NCI-H187 treated with DMSO at 0.1 percent for 48 hours (cell line): ENCODE measurements at regions not wholly inside any gene's neighbourhood (a gene's known extent, or its start where the extent isn't known, plus 50 kb on each side); places are given as distances from the start of the nearest gene placed in this dataset.
"Not testable (repeated sequence)": the region's sequence is repeated elsewhere in the genome, so short reads cannot be mapped to it uniquely, and the experiment has no call there.

ENCODE experiments used
- DNase-seq: peaks from one replicate; lab custom pipeline; 2025; lab: John Stamatoyannopoulos, UW

DNA sequence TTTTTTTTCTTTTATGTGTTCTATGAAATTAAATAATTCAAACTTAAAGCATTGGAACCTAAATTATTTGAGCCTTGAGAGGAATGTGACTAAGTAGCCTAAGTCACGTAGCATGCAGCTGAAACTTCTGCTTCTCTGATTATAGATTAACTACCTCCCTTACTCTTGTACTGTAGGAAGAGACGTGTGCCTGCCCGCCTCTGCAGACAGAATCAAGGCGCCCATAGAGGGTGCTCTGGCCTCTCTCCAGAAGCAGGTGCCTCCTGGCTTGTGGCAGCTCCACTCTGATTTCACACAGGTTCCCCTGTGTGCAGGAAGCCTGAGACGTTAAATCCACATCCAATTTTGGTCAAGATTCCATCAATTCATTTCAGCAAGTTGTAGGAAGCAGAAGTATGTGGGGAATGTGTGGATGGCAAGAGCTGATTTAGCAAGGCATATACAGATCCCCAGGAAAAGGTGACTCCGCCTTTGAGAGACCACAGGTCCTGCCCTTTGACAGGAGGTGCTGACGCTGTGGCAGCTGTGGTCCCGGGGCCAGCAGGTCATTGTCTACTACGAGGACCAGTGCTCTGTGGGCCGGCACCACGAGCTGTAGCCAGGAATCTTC lies 1418.8 kb downstream of the CDH11 start:
- DNase-seq = no peak

DNA sequence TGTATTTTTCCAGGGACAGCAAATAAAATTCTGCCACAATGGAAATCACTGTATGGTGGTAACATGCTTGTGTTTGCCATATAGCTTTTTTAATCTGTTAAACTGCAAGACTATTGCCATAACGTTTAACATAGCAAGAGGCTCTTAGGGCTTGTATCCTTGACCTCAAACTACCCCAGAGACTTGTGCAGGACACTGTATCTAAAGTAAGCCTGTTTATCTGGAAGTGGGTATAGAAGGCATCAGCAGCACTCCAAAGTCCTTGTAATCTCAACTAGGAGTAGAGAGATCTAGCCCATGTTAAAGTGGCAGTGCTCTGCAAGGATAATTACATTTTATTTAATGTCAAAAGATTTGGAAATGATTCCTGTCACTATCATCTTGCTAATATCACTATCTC lies 1424.1 kb downstream of the CDH11 start:
- no peak for DNase-seq

DNA sequence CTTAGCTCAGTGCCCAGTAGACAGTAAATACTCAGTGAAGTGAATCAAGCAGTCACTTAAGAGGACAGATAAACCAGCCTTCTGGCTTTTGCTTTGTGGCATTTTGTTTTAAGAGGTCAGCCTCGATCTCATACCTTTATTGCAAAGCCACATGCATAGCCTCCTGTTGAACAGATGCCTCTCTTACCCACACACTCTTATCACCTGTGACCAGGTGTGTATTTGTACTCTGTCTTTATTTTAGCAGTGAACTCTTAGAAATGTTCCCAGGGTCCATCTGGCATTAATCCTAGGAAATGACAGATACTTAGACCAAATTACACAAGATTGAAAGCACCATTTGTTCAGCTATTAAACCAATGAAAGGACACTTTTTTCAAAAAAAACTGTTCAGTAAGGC lies 1426.5 kb downstream of the CDH11 start:
- DNase-seq = no peak

DNA sequence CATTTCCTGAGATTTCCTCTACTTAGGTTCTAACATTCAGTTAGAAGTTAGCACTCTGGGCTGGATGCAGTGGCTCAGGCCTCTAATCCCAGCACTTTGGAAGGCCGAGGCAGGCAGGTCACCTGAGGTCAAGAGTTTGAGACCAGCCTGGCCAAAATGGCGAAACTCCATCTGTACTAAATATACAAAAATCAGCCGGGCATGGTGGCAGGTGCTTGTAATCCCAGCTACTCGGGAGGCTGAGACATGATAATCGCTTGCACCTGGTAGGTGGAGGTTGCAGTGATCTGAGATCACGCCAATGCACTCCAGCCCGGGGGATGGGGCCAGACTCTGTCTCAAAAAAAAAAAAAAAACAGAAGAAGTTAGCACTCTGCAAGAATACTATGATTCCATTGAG lies 1430.9 kb downstream of the CDH11 start:
- no peak for DNase-seq

DNA sequence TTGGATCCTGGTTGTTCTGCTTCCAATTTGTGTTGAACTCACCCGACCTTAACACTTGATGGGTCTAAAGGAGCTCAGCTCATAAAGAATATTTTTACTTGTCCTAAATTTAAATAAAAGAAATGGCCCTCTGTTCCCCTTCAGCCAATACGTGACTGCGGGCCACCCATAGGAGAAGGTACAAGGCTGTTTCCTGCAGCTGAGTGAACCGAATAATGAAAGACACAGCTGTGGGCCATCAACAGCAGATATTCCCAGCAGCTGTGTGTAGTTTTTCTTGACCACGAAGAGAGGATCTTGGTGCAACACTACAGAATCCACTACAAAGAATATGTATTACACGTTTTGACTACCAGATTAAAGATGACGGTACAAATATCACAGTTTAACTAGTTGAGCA lies 1431.6 kb downstream of the CDH11 start:
- no peak for DNase-seq

DNA sequence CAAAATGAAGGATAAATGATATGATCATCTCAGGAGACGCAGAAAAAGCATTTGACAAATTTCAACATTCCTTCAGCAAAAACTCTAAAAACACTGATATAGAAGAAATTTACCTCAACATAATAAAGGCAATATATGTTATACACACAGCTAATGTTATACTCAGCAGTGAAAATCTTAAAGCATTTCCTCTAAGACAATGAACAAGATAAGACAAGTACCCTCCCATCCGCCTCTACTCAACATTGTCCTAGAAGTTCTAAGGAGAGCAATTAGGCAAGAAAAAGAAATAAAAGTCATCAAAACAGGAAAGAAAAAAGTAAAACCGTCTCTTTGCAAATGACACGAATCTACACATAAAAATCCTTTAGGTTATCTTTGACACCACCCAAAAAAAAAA lies 1432.8 kb downstream of the CDH11 start:
- no peak for DNase-seq

DNA sequence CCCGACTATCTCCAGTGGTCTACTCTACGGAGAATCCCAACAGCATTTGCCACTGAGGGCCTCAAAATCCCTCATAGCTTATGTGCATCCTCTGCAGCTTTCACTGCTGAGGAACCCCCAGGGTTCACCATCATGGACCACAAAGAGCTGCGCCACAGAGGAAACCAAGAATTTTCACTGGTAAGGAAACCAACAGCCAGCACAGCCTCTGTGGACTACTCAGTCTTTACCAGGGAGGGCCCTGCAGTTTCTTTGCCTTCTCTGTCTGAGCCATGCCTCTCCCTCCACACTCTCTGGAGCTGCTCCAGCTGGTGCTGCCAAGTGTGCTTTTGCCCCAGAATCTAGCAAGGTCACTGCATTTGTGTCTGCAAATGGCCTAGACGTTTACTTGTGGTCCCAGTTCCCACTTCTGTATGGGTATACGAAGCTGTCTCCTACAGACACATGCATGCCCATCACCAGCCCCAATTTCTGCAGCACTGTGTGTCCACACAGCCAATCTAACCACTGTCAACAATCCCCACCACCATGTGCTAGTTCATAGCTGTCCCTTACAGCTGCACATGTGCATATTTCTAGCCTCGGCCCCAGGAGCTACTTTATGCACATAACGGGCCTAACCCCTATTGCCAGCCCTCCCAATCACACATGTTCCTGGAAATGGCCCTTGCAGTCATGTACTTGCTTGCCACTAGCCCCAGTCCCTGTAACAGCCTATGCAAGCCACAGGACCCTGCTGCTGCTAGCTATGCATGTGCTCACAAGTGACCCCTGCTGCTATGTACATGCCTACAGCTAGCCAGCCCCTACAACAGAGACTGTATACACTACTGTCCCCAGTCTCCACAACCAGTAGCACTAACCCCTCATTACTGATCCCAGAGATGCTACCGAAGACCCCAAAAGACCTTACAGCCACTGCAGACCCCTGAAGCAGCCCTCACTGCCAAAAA lies 1437.4 kb downstream of the CDH11 start:
- no peak for DNase-seq

DNA sequence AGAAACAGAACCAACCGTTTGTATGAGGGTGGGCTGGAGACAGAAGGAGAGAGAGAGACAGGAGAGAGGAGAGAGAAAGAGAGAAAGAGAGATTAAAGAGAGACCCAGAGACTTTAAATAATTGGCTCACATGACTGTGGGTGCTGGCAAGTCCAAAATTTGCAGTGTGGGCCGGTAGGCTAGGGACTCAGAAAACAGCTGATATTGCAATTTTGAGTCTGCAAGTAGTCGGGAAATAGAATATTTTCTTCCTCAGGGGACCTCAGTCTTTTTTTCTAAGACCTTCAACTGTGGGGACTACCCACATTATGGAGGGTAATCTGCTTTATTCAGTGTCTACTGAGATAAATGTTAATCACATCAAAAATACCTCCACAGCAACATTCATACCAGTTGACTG lies 1439.0 kb downstream of the CDH11 start:
- DNase-seq = no peak

DNA sequence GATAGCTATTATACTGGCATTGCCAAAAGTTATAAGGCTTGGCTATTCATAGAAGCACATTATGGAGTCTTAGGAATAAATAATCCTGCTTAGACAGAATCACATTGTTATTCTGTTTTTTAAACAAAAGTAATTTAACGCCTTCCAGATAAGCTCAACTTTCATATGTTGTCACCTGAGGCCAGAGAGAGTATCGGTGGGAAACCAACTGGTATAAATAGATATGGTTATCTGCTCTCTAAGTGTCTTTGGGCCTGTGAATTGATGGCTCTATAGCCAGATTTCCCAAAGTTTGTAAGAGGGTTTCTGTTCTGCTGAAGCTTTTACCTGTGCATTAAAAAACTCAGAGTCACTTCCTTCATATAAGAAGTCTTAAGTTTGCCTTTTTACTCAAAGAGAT lies 1449.4 kb downstream of the CDH11 start:
- no peak for DNase-seq

DNA sequence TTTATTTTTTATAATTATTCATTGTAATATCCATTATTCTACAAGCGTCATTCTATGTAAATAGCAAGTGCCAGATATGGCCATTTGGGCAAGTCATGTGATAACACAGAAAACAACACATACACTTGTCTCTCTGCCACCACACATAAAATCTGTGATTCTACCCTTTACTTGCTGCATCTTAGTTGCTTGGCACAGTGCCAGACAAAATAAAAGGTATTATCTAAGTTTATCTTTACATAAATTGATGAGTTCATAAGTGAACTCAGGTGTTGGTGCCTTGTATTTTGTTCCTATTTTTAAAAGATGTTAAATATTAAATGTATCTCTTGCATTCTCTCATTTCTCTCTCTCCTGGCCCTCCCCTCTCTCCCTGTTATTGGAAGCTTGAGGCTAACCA lies 1458.7 kb downstream of the CDH11 start:
- DNase-seq = no peak

DNA sequence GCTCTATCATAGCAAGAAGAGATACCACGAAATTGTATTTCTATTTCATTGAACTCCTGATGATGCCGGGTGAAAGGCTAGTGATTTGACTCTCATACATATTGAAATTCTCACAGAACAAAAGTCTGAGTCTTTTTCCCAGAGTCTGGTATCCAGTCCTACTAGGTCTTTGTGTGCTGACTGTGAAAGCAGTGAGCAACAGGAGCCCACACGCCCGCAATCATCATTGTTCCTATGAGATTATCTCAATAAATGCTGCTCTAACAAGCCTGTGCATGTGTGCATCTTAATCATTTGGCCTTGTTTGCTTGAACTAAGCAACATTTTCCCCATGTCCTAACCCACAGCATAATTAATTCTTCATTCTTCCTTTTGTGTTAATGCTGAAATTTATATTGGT lies 1466.0 kb downstream of the CDH11 start:
- no peak for DNase-seq

DNA sequence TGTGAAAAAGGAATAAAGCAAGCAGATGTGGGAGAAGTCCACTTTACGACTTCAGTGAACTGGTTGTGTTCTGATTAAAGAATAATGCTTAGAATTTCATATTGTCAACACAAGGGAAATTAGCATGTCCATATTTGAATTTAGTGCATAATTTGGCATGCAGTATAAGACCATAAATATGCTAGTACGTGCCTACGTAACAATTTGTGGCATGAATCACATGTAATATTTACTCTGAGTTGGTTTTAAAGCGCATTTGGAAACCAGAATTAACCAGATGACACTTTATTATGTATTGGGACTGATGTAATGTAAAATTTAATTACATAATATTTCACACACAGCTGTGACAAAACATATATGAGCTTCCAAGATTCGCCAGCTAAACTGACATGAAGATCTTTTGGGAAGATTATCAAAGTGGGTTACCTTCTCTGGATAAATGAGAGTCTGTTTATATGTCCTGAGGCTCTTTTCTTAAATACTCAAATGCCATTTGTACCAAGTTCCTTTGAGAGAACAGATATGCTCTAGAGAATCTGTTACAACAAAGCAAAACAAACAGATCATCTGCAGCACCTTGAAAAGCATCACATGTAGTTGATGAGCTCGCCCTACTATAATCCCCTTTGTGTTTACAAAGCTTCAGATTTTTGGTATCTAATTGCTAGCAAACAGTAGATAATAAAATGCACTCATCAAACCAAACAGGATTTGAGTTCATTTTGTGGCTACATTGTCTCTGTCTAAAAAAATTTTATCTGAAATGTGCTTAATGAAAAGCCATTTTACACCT lies 1468.6 kb downstream of the CDH11 start:
- no peak for DNase-seq

DNA sequence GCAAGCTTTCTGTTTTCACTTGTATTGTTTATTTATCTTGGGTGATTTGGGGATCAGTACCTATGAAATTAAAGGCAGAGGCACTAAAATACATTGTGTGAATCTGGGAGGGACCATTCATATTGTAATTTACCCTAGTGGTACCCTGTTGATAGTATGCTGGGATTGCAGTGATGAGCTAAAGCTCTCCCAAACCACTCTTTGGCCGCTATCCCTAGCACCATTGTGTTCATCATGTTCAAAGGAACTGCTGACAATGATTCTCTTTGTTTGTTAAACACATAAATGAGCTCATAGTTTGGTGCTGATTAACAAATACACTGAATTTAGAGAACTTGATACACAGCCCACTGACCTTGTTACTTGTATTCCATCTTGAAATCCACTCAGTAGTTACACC lies 1469.8 kb downstream of the CDH11 start:
- no peak for DNase-seq

DNA sequence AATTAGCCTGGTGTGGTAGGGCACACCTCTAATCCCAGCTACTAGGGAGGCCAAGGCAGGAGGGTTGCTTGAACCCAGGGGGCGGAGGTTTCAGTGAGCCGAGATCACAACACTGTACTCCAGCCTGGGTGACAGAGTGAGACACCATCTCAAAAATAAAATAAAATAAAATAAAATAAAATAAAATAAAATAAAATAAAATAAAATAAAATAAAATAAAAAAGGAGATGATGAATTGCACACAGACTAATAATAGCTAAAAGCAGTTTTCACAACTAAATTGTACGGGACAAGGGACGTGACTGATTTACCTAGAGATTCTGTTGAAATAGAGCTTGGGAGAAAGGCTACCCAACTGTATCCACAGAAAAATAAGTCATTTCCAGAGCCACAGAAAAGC lies 1471.3 kb downstream of the CDH11 start:
- no peak for DNase-seq

DNA sequence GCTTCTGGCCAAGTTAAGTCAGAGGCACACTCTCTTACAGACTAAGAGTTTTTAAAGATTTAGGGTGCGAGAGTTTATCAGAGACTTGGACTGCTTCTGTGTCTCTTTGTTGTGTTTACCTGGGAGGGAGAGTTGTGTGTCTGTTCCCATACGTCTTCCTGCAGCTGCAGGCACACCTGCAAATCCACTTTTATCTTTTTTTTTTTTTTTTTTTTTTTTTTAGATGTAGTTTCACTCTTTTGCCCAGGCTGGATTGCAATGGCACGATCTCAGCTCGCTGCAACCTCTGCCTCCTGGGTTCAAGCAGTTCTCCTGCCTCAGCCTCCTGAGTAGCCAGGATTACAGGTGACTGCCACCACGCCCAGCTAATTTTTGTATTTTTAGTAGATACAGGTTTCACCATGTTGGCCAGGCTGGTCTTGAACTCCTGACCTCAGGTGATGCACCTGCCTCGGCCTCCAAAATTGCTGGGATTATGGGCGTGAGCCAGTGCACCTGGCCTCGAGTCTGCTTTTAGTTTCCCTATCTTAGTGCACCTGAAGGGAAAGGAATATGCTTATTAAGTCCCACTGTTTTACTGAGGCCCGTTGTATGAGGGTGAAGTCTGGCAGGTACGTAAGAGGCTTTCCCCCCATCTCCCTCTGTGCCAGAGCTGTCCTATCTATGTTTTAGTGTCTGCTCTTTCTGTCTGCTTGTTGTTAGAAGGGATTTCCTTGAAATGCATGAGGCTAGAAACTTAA lies 1488.0 kb downstream of the CDH11 start:
- DNase-seq = not testable (repeated sequence)

DNA sequence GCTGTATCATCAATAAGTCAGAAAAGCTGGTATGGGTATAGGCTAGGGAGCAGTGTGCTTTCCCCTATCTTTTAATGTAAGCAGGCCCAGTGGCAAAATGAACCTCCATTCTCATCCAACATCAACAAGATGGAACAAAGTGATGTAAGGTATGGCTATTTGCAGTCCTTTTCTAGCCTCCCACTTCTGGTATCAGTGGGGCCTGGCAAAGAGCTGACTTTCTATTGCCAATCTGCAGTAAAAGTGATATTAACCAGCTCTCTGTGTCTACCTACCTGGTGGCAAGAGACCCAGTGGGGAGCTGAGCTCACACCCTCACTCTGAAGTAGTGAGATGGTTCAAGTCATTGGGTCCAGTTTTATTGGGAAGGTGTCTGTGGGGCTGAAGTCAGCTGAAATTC lies 1492.6 kb downstream of the CDH11 start:
- DNase-seq = no peak

DNA sequence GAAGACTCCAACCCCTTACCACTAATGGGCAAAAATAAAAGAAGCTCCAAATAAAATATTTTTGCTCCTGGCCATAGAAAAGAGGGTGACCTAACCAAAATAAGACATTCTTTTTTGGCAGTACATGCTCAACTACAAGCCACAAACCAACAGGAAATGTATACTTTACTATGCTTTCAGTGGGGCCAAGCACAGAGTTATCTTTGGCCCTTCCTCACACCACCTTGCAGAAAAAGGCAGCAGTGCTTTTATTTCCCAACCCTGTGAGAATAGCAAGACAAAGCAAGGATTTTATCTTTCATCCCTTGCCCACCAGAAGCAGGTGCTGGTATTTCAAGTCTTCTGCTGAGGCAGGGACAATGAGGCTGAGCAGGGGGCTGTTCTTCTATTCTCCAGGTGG lies 1493.1 kb downstream of the CDH11 start:
- DNase-seq = no peak

DNA sequence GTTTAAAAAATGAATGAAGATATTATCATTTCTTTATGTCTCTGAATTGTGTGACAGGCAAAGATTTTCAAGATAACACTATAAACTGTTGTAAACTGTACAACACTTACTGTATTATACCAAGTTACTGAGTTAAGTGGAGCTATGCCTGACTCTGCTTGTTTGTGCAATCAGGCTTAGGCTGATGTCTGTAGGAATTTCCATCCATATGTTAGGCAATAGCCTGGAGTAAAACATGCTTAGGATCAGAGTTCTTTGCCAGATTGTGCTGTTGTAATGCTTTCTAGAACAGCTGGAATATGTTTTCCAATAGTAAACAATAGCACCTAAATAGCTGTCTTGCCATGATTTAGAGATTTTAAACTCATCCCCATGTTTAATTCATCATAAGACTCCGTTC lies 1496.7 kb downstream of the CDH11 start:
- DNase-seq = no peak

DNA sequence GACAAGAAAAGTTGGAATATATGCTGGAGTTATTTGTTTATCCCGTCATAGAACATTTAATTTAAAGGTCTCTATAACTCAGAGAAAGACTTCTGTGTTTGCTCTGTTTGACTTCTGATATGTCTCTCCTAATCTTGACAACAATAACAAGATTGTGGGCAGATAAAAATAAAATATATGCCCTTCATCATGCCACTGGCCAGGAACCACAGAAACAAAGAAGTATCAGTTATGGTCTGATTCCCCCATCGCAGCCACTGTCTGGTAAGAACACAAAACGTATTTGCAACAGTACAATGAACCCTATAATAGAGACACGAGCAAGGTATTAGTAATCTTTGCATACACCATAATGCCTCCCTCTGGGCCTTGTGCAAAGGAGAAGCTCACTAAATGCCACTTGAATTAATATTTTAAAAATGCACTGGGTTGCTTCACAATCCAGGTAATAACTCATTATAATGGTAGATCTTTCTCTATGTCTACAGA lies 1498.3 kb downstream of the CDH11 start:
- no peak for DNase-seq

DNA sequence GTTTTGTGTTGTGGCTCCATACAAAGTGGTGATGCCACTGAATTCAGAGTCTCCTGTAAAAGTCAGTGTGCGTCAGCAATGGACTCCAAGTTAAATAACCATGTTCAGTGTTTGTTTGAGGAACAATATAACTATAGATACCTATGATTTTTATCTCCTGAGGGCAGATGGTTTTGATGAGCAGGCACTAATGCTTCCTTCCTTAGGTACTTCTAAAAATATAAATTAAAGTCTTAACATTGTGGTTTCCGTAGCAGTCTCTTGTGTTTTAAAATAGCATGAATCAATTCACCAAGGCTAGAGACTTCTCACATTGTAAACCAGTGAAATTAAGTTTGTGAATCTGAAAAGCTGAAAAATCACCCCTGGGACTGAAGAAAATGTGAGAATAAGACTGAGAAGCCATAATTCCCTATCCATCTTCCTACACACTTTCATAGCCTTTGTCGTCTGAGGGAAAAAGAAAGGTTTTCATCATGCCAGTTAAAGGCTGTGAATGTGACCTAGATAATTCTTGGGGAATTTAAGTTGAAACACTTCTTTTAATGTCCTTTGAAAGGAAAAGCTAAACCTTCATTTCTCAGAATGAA lies 1502.9 kb downstream of the CDH11 start:
- DNase-seq = no peak

DNA sequence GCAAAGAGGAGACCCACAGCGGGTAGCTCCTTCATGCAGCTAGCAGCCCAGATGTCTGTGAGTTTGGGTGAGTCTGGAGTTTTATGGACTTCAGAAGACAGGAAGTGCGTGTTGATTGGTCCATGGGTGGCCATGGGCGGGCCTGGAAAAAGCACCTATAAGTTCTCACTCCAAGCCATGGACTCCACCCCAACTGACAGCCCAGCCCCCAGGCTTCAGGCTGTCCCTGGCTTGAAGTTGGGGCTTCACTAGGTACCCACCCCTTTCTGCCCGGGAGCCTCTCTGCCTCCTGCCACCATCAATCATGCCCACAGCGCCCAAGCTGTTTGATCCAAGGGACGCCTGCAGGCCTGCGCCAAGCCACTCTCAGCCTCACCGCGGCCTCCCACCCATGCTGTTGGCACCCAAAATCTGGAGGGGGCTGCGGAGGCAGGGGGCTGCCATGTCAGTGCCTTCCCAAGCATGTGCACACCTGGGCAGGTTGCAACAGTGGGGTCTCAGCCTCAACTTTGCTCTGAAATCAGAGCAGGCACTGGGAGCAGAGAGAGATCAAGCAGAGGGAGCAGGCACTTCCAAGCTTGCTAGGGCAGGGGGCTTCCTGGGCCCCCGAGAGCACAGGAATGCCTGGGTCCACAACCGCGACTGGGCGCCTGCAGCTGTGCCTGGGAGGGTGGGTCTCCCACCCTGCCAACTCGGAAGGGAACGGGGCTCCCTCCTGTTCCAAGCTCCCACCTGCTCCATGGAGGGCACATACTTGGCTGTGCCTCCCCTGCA lies 1503.7 kb downstream of the CDH11 start:
- DNase-seq = no peak
